Jurkat, Clone E6-1 (cell line): ENCODE measurements at regions not wholly inside any gene's neighbourhood (a gene's known extent, or its start where the extent isn't known, plus 50 kb on each side); places are given as distances from the start of the nearest gene placed in this dataset.

ENCODE experiments used
- DNase-seq: peaks from one replicate; pipeline ENCODE4 v3.0.0-alpha.2; 2011; ENCODE audit warnings: low read depth, low spot score
- H3K4me3 ChIP-seq: 2 replicates; pipeline ENCODE4 v1.5.1; 2011; ENCODE audit warnings: mild to moderate bottlenecking, low read length, control low read depth, moderate library complexity

DNA sequence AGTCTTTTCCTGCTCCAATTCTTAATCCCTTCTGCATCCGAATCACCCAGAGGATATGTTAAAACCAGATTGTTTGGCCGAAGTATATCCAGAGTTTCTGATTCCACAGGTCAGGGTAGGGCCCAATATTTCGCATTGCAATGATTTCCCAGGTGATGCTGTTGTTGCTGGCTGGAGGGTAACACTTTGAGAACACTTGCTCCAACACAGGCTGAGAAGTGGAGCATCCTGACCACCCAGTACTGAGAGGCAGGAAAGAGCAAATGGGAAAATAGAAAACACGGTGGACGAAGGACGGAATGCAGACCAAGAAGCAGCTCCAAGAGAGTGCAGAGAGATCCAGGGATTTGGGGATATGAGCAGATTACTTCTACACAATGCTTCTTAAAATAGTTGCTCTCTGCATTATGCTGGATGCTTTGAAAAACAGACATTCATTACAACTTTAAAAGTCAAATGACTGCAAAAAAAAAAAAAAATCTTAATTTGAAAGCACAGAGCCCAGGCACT is 362.2 kb upstream of the SLC14A2 start:
- no peak for DNase-seq
- H3K4me3 ChIP-seq: no peak overlapping the region

DNA sequence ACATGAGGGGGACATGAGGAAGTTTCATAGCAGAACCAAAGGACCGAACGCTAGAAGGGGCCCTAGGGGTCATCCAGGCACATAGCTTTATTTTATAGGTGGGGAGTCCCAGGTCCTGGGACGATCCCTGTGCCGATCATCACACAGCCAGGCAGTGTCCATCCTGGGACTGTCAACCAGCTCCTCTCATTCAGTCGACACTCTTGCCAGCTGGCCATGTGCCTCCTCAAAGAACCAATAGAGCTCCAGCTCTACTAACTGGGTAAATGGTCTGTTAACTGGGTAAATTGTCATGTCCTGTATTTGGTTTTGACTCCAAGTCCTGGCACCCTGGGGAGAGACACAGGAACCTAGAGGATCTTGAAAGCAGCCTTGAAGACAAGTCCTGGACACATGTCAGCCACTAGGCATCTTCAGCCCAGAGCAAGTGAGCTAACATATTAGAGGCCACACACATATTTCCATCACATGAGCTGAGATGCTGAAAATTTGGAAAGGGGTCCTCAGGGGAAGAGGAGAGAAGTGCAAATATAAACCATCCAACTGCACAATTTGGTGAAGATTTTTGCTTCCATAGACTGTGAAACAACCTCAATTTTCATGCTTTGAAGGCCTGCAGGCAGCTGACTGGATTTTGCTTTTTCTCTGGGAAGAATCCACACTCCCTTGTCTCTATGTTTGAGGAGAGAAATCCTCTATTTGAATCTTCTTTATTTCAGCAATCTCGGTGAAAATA is 361.1 kb upstream of the SLC14A2 start:
- no peak overlapping the region for H3K4me3 ChIP-seq
- no peak for DNase-seq

DNA sequence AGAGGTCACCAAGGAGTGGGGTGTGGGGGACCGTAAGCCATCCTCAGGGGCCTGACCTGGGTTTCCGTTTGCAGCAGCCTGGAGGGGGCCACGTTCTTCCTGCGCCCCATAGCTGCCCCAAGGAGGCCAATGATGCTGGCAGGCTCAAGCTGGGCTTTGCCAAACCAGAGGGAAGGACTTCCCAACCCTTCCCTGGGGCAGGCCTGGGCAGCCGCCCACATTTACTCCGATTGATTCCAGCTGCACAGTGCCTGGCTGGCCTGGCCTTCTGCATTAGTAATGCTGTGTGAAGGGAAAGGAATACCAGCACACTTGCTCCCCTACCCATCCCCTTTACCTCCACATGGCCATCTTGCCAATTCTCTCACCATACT is 360.6 kb upstream of the SLC14A2 start:
- no peak for DNase-seq
- no peak overlapping the region for H3K4me3 ChIP-seq

DNA sequence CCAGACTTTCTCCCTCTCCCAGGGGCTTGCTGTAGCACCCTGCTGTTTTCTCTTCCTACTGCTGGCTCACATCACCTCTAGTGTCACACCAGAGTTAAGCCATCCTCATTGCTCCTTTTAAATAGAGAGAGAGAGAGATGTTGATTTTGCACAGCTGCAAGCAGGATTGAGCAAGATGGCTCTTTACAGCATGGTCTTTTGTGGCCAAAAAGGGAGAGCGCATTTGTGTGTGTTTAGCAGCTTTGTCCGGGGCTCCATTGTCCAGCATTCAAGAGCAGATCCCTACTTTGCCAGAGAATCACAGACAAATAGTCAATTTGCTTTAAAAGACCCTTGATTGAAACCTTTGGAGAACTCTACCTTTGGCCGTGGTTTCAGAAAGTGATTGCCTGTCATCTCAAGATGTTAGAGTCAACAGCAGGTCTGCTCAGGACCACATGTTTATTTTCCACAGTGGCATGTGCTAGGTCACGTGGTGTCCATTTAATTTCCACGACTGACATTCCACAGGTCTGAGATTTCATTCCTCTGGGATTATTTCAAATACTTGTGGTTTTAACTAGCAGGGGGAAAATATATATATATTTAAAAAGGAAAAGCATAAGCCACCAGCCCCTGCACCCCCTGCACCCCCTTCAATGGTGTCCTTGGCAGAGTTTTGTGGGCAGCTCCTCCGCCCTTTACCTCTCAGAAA is 359.9 kb upstream of the SLC14A2 start:
- no peak for DNase-seq
- no peak overlapping the region for H3K4me3 ChIP-seq

DNA sequence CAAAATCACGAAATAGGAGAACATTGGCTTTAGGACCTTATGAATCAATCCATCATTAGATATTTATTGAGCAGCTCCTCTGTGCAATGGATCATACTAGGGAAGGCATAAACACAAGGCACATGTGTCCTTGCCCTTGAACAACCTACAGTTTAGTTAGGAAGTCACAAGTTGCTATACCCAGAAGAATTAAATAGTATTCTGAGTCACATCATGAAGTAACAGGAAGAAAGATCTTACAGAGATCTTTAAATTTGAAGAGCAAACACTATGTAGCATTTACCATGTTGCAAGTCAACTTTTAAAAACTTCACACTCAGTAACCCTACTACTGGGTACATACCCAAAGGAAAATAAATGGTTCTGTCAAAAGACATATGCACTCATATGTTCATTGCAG is 355.2 kb upstream of the SLC14A2 start:
- no peak for DNase-seq
- H3K4me3 ChIP-seq: no peak overlapping the region

DNA sequence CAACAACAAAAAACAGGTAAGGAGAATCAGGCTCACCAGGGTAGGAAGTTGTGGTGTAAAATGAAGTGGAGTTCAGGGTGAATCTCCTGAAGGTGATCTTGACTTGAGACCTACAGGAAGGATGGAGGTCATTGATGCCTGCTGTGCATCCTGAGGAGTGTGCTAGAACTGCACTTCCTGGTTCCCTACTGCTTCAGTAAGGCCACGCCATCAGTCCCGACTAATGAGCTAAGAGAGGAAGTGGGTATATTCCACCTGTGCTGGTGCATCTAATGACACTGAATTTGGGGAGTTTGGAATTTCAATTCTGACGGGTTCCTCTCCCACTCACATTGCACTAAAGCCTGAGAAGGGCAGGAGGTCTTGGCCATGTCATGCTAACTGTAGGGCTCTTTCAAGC is 349.3 kb upstream of the SLC14A2 start:
- DNase-seq: no peak
- no peak overlapping the region for H3K4me3 ChIP-seq

DNA sequence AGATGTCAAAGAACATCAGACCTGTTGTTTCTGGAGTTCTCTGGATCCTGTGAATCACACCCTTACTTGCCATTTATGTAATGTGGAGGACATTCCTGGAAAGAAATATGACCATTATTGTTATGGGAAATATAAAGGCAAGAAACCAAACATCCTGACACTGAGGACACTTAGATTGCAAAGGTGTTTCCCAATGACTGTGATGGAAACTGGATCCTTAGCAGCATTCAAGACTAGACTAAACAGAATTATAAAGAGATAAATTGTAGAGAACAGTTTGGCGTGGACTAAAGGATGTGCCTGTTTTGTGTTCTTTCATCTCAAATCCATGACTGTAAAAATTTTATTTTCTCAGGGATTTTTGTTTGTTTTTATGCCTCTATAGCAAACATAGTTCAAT is 347.7 kb upstream of the SLC14A2 start:
- DNase-seq: no peak
- no peak overlapping the region for H3K4me3 ChIP-seq

DNA sequence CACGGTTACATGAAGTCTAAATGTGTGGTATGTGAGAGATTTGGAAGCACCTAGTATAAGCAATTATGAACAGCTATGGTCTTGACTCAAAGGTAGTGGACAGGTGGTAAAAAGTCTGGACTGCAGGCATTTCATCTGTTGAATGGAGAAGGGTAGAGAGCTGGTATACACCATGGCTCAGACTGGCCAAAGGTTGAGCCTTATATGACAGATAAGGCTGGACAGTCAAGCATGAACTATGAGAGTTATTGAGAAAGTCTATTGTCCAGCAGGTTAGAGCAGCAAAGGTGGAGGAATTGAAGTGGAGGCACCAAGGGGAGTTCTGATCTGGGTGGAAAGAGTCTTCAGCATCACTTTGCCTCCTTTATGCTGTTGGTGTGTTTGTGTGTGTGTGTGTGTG is 346.7 kb upstream of the SLC14A2 start:
- H3K4me3 ChIP-seq: no peak overlapping the region
- no peak for DNase-seq

DNA sequence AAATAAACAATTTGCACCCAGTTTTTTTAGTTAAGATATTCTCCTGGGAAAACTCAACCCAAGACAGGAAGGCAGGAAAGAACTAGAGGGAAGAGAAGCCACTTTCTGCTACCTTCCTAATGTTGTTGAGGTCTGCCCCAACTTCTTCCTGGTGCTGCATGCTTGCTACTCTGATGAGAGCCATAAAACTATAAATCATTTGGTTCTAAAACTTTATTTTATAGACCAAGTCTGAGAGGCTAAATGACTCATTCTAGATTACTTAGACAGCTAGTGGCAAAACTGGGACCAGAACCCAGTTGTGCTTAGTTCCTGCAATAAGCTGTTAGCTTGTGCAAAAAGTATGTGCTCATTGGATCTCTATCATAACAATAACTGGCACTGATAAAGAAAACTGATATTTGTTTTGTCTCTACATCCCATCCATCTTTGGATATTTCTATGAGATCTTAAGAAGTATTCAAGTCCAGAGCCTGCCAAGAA is 344.9 kb upstream of the SLC14A2 start:
- H3K4me3 ChIP-seq: no peak overlapping the region
- DNase-seq: no peak

DNA sequence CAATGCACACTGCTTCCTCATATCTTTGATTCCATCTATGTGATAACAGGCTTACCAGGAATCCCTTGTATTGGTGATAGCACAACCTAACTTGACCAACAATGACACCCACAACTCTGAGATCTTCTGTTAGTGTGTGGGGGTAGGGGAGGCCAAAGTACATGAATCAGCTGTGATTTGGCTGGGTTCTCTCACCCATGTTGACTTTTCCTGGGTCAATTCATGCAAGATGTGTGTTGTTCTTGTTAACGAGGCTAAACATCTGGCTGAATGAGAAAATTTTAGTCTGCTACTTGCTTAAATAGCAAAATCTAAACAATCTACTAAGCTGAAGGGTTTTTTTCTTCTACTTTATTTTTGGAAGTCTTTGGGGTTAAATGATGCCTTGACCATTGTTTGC is 341.2 kb upstream of the SLC14A2 start:
- DNase-seq: no peak
- no peak overlapping the region for H3K4me3 ChIP-seq

DNA sequence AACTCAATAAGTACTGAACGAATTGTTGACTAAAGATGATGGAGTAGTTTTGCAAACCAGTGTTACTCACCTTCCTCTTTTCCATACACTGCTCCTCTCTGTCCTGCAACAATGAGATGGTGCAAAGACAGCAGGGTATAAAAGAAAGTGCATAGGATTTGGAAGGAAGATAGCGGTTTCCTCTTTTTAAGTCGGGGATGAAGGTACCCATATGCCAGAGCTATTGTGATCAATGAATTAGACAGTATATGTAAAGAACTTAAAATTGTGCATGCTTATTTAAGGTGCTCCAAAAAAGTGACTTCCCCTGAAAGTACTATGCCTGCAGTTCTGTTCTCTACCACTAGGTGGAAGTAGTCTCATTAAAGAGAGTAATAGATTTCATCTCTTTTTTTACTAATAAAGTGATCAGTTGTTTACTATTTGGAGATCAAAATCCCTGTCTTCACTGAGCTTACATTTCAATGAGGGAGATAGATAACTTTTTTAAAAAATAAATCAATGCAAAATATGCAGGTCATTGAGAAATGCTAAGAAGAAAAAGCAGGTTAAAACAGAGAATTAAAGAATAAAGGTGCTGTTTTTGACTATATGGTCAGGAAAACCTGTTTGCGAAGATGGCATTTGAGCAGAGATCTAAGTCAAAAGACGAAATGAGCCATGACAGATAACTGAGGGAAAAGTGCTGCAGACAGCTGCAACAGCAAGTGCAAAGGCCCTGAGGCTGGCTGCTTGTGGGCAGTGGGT is 339.7 kb upstream of the SLC14A2 start:
- peak; percentile 17 for DNase-seq
- no peak overlapping the region for H3K4me3 ChIP-seq

DNA sequence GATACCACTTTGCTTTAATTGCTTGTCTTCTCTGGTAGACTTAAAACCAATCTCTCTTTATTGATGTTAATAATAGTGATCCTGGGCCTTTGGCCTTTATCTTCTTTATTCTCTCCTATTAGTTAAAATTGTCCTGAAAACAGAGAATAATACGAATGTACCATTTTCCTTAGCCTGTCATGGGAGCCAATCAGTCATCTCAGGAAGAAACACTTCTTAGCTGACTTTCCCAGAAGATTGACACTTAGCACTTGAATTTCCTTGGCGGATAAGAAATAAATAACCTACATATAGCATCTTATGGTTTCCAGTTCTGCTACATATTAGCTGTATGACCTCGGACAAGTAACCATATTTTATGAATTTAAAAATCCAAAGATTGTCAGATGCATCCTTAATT is 338.4 kb upstream of the SLC14A2 start:
- no peak for DNase-seq
- H3K4me3 ChIP-seq: no peak overlapping the region

DNA sequence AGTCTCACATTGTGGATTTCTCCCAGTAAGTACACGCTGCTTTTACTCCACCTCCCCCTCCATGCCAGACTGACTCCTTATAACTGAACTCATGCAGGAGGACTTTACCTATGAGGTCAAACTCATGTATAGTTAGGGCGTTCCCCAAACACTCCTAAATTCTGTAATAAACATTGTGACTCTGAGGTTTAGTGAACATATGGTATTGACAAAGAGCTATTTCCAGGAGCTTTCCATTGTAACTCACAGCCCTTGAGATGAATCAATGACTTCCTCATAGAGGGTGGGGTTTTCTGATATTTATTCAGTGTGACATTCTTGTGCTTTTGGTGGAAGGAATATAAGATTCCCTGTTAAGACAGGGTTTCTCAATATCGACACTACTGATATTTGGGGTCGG is 337.4 kb upstream of the SLC14A2 start:
- H3K4me3 ChIP-seq: no peak overlapping the region
- DNase-seq: no peak

DNA sequence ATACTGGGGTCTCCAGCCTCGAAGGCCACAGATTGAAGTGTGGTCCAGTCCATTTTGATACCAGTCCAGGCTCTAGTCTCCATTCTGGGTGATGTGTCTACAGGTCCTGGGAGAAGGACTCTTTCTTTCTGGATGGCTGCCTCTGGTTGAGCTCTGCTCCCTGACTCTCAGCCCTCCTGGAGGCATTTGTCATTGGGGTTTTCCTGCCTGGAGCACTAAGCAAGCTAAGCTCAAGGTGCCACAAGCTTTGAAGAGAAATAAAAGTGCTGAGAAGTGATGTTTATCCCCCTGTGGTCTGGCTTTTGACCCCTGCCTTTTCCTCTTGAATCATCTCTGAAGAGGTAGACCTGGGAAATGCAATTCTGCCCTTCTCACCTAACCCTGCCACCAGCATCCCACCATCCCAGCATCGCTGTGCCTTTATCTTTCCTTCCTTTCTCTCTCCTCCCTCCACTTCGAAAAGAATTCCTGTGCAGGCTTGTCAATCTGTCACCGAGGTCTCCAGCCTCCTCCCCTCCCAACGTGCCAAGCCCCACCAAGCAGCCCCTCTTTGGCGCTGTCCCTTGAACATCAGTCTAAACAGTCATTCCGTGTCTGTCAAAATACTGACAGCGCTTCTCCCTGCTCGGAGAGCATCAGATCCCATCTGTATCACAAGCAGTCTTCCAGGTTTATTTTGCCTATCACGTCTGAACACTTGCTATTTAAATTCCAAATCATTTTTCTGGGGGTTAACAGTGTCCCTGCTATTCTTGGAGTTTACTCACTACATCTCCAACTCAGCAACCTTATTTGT is 334.6 kb upstream of the SLC14A2 start:
- DNase-seq: no peak
- H3K4me3 ChIP-seq: no peak overlapping the region

DNA sequence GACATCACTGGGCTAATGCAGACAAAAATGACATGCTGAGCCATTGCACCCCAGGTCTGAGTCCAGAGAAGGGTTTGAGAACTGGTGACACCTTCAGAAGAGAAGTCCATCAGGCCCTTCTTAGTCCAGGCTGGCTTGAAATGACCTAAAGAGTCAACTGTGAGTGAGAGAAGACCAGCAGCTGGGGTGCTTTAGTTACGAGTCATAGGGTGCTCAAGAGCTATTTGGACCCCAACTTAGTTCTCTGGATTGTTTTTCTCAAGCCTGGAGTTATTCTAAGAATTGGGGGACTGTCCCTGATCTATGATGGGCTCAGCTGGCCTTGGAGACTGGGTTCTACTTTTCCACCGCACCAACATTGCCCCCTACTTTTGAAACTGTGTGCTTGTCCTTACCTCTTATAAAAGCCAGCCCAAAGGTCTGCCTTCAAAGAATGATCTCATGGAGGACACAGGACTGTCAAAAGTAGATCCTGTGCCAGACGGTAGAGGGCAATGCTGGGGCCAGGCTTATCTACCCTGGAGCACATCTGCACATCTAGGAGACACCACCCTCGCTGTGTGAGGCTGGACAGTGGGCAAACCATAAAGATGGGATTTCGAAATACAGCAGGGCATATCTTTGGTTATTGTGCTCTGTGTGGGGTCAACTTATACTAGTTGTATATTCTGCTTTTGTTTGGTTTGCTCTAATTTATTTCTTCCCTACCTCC is 333.0 kb upstream of the SLC14A2 start:
- no peak overlapping the region for H3K4me3 ChIP-seq
- no peak for DNase-seq

DNA sequence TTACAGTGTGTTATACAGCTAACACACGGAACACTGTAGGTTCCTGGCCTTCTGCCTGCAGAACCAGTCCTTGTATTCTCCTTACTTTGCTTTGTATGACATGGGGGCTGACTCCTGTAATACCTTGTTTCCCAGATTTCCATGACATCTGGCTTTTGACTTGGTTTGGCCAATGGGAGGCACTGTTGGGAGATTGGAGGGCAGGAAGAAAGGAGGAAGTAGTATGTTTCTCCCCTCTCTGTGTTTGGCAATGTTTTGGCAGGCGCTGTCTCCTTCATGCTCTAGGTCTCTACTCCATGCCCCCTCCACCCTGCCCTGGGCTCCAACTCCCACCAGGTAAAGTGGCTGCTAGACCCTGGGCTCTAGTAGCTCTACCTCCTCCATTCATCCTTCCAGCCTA is 331.1 kb upstream of the SLC14A2 start:
- DNase-seq: no peak

DNA sequence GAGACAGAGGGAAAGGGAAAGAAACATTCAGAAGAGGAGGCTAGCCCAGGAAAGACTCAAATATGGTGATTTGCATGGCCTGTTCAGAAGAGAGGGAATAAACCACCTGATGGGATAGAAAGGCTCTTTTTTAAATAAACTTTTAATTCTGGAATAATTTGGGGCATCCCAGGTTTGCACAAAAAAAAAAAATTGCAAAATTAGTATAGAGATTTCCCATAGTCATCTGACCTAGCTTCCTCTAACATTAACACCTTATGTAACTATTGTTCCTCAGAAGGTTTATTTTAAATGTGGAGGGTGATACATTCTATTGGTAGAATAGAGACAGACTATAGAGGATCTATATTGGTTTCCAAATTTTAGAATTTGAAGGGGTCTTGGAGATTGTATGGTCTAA is 330.4 kb upstream of the SLC14A2 start:
- no peak for DNase-seq
- no peak overlapping the region for H3K4me3 ChIP-seq

More for the DNA sequence above, 331.1 kb upstream of the SLC14A2 start:
- H3K4me3 ChIP-seq: no peak overlapping the region

DNA sequence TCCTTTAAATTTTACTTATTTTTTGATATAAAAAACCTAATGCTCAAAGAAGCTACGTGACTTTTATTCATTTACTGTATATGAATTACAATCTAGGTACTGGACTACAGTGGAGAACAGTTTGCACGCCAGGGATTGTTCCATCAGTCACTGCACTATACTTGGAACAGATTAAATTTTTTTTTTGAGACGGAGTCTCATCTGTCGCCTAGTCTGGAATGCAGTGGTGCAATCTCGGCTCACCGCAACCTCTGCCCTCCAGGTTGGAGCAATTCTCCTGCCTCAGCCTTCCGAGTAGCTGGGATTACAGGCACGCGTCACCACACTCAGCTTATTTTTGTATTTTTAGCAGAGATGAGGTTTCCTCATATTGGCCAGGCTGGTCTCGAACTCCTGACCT is 330.0 kb upstream of the SLC14A2 start:
- DNase-seq: no peak
- H3K4me3 ChIP-seq: no peak overlapping the region

DNA sequence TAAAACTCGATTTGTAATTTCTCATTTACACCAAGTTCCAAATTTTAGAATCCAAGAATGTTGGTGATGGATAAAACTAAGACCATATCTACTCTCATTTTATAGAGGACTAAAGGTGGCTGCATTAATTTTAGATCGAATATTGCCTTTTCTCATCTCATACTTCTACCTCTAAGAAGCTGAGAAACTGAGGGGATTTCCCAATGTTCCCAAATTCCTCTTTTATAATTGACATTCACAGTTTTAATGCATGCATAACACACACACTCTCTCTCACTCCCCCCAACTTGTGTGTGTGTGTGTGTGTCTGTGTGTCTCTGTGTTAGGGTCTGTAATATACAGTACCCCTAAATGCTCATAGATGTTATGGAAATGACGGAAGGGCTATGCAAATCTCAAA is 328.8 kb upstream of the SLC14A2 start:
- no peak overlapping the region for H3K4me3 ChIP-seq
- no peak for DNase-seq
